OCI-LY7 (cell line): ENCODE measurements at regions not wholly inside any gene's neighbourhood (a gene's known extent, or its start where the extent isn't known, plus 50 kb on each side); places are given as distances from the start of the nearest gene placed in this dataset.

ENCODE experiments used
- BruUV-seq: library from RNA; stranded (reverse); fragments of 400-500 nt; replicated peaks from 2 replicates; lab custom pipeline; 2021; lab: Mats Ljungman, UMichigan
- CTCF ChIA-PET: fragments of 300-600 bp; sonication (Branson Sonifier 250); formaldehyde crosslinking; loops from one replicate; lab custom pipeline; 2022; ENCODE audit warnings: antibody characterized with exemption; ENCODE audit not compliant: unreplicated experiment; lab: Charles Lee
- POLR2A ChIA-PET: fragments of 300-600 bp; sonication (Branson Sonifier 250); formaldehyde crosslinking; loops from one replicate; lab custom pipeline; 2022; ENCODE audit warnings: antibody characterized with exemption; lab: Charles Lee
- DNase-seq: peaks from one replicate; pipeline ENCODE4 v3.0.0-alpha.2; 2015; ENCODE audit warnings: low spot score
- H2AFZ ChIP-seq: fragments of 200-600 bp; sonication (generic), shearing (Covaris generic); 2 replicates; pipeline ENCODE4 v1.6.1; 2014; ENCODE audit warnings: mild to moderate bottlenecking, antibody characterized with exemption, low read length, moderate library complexity
- H3K27ac ChIP-seq: fragments of 200-600 bp; sonication (generic); 2 replicates; pipeline ENCODE4 v1.5.1; 2014; ENCODE audit warnings: mixed run types, low read depth, mild to moderate bottlenecking, moderate library complexity, low read length, inconsistent platforms; ENCODE audit not compliant: poor library complexity, severe bottlenecking
- H3K36me3 ChIP-seq: fragments of 200-600 bp; sonication (generic); 2 replicates; pipeline ENCODE4 v1.6.1; 2014; ENCODE audit warnings: mild to moderate bottlenecking, antibody characterized with exemption, low read length, moderate library complexity, mixed read lengths; ENCODE audit not compliant: insufficient read depth
- H3K4me1 ChIP-seq: fragments of 200-600 bp; sonication (generic); 2 replicates; pipeline ENCODE4 v1.5.1; 2014; ENCODE audit warnings: mild to moderate bottlenecking, low read length; ENCODE audit not compliant: insufficient read depth, poor library complexity, severe bottlenecking
- H3K4me2 ChIP-seq: fragments of 200-600 bp; sonication (generic); 2 replicates; pipeline ENCODE4 v1.6.1; 2014; ENCODE audit warnings: mild to moderate bottlenecking, low read length
- H3K4me3 ChIP-seq: fragments of 200-600 bp; sonication (generic); 2 replicates; pipeline ENCODE4 v1.5.1; 2014; ENCODE audit warnings: mild to moderate bottlenecking, low read depth, low read length; ENCODE audit not compliant: poor library complexity, severe bottlenecking
- H3K79me2 ChIP-seq: fragments of 200-600 bp; sonication (generic); 2 replicates; pipeline ENCODE4 v1.6.1; 2016; ENCODE audit warnings: low read depth, mild to moderate bottlenecking, low read length, moderate library complexity, mixed read lengths; ENCODE audit not compliant: insufficient read depth
- H3K9me2 ChIP-seq: fragments of 200-600 bp; sonication (generic); 2 replicates; pipeline ENCODE4 v1.6.1; 2016; ENCODE audit warnings: mild to moderate bottlenecking, low read length, mixed read lengths; ENCODE audit not compliant: insufficient read depth
- H3K9me3 ChIP-seq: fragments of 200-600 bp; sonication (generic); 2 replicates; pipeline ENCODE4 v1.6.1; 2014; ENCODE audit warnings: mild to moderate bottlenecking, mixed run types, low read length, mixed read lengths
- H4K20me1 ChIP-seq: fragments of 200-600 bp; sonication (generic); 2 replicates; pipeline ENCODE4 v1.6.1; 2014; ENCODE audit warnings: mild to moderate bottlenecking, antibody characterized with exemption, low read length, moderate library complexity, mixed read lengths; ENCODE audit not compliant: insufficient read depth
- CTCF ChIP-seq: fragments of 200-600 bp; sonication (generic); conservative IDR thresholded peaks from 2 replicates; pipeline ENCODE4 v1.5.1; 2014; ENCODE audit warnings: mild to moderate bottlenecking, antibody characterized with exemption, low read length, moderate library complexity, mixed read lengths
- EZH2phosphoT487 ChIP-seq: fragments of 200-600 bp; sonication (generic); IDR thresholded peaks from 2 replicates; pipeline ENCODE4 v1.6.1; 2018; ENCODE audit warnings: low read depth, borderline replicate concordance, mild to moderate bottlenecking, mixed run types, antibody characterized with exemption, low read length, moderate library complexity, mixed read lengths
- intact Hi-C: fragments of 100-400 bp; cut with micrococcal nuclease; formaldehyde crosslinking; loops from one replicate; pipeline ENCODE4 v1.10.0; 2022; ENCODE audit not compliant: unreplicated experiment

GRCh38 chr22:49650336-49651241 lies 177.1 kb downstream of the BRD1 start:
- no peaks in the 10 kb centered on the region for H3K9me2 ChIP-seq
- peaks cover 63% of the 10 kb centered on the region for H3K36me3 ChIP-seq
- H2AFZ ChIP-seq, result no peak overlapping the region
- no peak for TF ChIP-seq CTCF
- no peak for TF ChIP-seq EZH2phosphoT487
- BruUV-seq, result no TSS peak
- no peaks in the 10 kb centered on the region for H4K20me1 ChIP-seq
- H3K4me2 ChIP-seq, result no peak overlapping the region
- intact Hi-C loops, result no loop called here
- no peak overlapping the region for H3K4me3 ChIP-seq
- H3K79me2 ChIP-seq, result peaks cover 57% of the 10 kb centered on the region
- POLR2A ChIA-PET, result no interaction called here
- no peak overlapping the region for H3K27ac ChIP-seq
- DNase-seq, result no peak
- H3K4me1 ChIP-seq, result peaks cover 9% of the 10 kb centered on the region
- H3K9me3 ChIP-seq, result no peaks in the 10 kb centered on the region
- CTCF ChIA-PET, result no interaction called here

- ChIA-PET POLR2A (no interaction called here), CTCF (no interaction called here)
- H3K4me3 ChIP-seq, result no peak overlapping the region
- peaks cover 45% of the 10 kb centered on the region for H3K79me2 ChIP-seq
- H4K20me1 ChIP-seq, result no peaks in the 10 kb centered on the region
- DNase-seq, result no peak
- BruUV-seq, result no TSS peak
- no peak for TF ChIP-seq CTCF
- TF ChIP-seq EZH2phosphoT487, result no peak
- no peak overlapping the region for H3K27ac ChIP-seq
- H3K36me3 ChIP-seq, result peaks cover 57% of the 10 kb centered on the region
- H3K4me1 ChIP-seq, result no peaks in the 10 kb centered on the region
- H2AFZ ChIP-seq, result no peak overlapping the region
- no peaks in the 10 kb centered on the region for H3K9me3 ChIP-seq
- intact Hi-C loops, result no loop called here
- no peaks in the 10 kb centered on the region for H3K9me2 ChIP-seq
- H3K4me2 ChIP-seq, result no peak overlapping the region
Measured at GRCh38 chr22:49649166-49650068, 178.3 kb downstream of the BRD1 start.
